ENCODE measurements at regions not wholly inside any gene's neighbourhood (a gene's known extent, or its start where the extent isn't known, plus 50 kb on each side); places are given as distances from the start of the nearest gene placed in this dataset.

GRCh38 chr16:88195911-88196465, 186.8 kb upstream of the ZNF469 start:
- TF ChIP-seq ATF2 (IDR thresholded peaks at IDR 0.05; ENCODE audit: low read length): no peak
- no peak for TF ChIP-seq POLR2AphosphoS5 (IDR thresholded peaks at IDR 0.05; ENCODE audit: low read depth, low read length)
- TF ChIP-seq CBX8 (IDR thresholded peaks at IDR 0.05; ENCODE audit: borderline replicate concordance, low read depth, low read length): no peak
- TF ChIP-seq POLR2A (IDR thresholded peaks at IDR 0.05; ENCODE audit: control extremely low read depth in 1 of 2, low read depth in 2 of 2, low read length in 2 of 2): no peak
- no peak for TF ChIP-seq CEBPB (IDR thresholded peaks at IDR 0.05; ENCODE audit: low read depth, low read length)
- no peak for TF ChIP-seq CBX5 (IDR thresholded peaks at IDR 0.05; ENCODE audit: low read depth, low read length)
- TF ChIP-seq RAD21 (IDR thresholded peaks at IDR 0.05 in 1 of 2, conservative IDR thresholded peaks at IDR 0.05 in 1 of 2; ENCODE audit: low read depth in 2 of 2, low read length in 2 of 2): no peak
- no peak for TF ChIP-seq CTCF (IDR thresholded peaks at IDR 0.05; ENCODE audit: control extremely low read depth in 1 of 3, insufficient read depth in 1 of 3, low read depth in 1 of 3, low read length in 3 of 3)
- no peak for TF ChIP-seq RFX5 (IDR thresholded peaks at IDR 0.05; ENCODE audit: borderline replicate concordance, low read depth, low read length)
- TF ChIP-seq ATF3 (IDR thresholded peaks at IDR 0.05; ENCODE audit: insufficient read depth, low read depth, low read length): no peak
- TF ChIP-seq ZNF274 (IDR thresholded peaks at IDR 0.05; ENCODE audit: borderline replicate concordance, extremely low read depth, low read length): no peak
- no peak for TF ChIP-seq SIN3A (conservative IDR thresholded peaks at IDR 0.05 in 1 of 2, IDR thresholded peaks at IDR 0.05 in 1 of 2; ENCODE audit: low read depth in 1 of 2, low read length in 2 of 2)
- no peak for TF ChIP-seq MAX (IDR thresholded peaks at IDR 0.05)
- TF ChIP-seq GABPA (IDR thresholded peaks at IDR 0.05; ENCODE audit: borderline replicate concordance, insufficient read depth, low read length): no peak

Data from H1 (cell line).